Fibroblast of mammary gland (primary cell): ENCODE measurements at regions not wholly inside any gene's neighbourhood (a gene's known extent, or its start where the extent isn't known, plus 50 kb on each side); places are given as distances from the start of the nearest gene placed in this dataset.

Source experiments
- DNase-seq: peaks from one replicate; pipeline ENCODE4 v3.0.0-alpha.2; 2010; ENCODE audit warnings: low read depth
- H3K4me3 ChIP-seq: 2 replicates; pipeline ENCODE4 v1.5.1; 2011; ENCODE audit warnings: low read depth, mild to moderate bottlenecking, low read length, moderate library complexity; ENCODE audit not compliant: control insufficient read depth
- TF ChIP-seq, protein P1 (sequence below): conservative IDR thresholded peaks from 2 replicates; pipeline ENCODE4 v1.5.1; 2011; ENCODE audit warnings: low read depth, low read length, inconsistent platforms; ENCODE audit not compliant: control insufficient read depth, insufficient read depth

- TF ChIP-seq, protein P1, sequence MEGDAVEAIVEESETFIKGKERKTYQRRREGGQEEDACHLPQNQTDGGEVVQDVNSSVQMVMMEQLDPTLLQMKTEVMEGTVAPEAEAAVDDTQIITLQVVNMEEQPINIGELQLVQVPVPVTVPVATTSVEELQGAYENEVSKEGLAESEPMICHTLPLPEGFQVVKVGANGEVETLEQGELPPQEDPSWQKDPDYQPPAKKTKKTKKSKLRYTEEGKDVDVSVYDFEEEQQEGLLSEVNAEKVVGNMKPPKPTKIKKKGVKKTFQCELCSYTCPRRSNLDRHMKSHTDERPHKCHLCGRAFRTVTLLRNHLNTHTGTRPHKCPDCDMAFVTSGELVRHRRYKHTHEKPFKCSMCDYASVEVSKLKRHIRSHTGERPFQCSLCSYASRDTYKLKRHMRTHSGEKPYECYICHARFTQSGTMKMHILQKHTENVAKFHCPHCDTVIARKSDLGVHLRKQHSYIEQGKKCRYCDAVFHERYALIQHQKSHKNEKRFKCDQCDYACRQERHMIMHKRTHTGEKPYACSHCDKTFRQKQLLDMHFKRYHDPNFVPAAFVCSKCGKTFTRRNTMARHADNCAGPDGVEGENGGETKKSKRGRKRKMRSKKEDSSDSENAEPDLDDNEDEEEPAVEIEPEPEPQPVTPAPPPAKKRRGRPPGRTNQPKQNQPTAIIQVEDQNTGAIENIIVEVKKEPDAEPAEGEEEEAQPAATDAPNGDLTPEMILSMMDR, result peak; percentile 10
- DNase-seq, result peak; percentile 76
- H3K4me3 ChIP-seq, result no peak overlapping the region
These were observed 58.7 kb upstream of the APOBEC4 start for GRCh38 chr1:183711741-183712361.

DNA sequence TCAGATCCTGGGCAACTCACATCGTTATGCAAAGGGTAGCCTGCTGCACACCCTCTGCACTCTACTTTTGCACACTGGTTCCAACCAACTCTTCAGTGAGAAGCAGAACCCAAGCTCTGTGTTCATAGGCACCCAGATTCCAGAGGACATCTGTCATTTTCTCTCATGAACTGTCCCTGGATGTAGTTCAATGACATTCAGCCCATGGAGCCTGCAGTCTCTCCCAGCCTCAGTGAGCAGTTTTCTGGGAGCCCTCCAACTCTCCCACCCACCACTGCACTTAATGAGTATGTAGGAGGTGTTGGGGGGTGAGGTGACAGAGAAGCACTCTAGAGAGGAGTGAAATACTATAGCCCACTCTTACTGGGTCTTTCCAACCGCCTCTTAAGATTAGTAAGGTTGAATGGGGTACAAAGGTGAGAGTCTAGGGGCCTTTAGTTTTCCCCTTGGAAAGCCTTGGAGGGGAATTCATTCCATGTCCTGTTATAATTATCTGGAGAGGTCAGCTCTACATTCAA is 58.1 kb upstream of the APOBEC4 start:
- TF ChIP-seq, protein P1, result no peak
- DNase-seq, result no peak
- H3K4me3 ChIP-seq, result no peak overlapping the region

DNA sequence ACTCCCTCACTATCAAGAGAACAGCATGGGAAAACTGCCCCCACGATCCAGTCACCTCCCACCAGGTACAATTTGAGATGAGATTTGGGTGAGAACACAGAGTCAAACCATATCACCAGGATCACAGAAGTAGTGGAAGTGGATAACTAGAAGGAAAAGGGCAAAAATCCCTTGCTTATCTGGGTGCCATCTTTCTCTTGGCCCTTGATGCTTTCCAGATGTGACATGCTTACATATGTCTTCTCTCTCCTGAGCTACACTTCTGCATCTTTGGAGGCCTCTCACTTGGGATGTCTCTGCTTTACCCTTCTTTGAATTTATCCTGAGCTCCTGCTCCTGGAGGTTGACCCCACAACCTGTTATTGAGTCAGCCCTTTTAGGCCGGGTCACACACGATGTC is 57.6 kb upstream of the APOBEC4 start:
- TF ChIP-seq, protein P1, result no peak
- DNase-seq, result no peak
- H3K4me3 ChIP-seq, result no peak overlapping the region

GRCh38 chr1:183710333-183710732 is 57.2 kb upstream of the APOBEC4 start:
- no peak overlapping the region for H3K4me3 ChIP-seq
- TF ChIP-seq, protein P1, result no peak
- DNase-seq, result no peak

DNA sequence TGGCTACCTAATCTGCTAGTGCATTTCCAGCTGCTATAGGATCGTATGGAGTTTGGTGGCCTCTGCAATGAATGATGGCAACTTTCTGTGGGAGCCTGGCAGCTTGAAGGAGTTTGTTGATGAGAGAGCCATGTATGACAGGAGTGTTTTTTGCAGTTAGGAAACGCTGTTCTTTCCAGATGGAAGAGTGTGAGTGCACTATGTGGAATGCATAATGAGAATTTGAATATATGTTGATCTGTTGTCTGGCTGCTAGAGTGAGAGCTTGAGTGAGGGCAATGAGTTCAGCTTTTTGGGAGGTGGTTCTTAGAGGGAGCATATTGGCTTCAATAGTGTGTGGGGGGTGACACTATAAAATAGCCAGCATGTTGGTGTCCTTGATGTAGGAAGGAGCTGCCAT is 51.0 kb upstream of the APOBEC4 start:
- TF ChIP-seq, protein P1, result no peak
- no peak for DNase-seq
- H3K4me3 ChIP-seq, result no peak overlapping the region
